Epidermal melanocyte (primary cell): ENCODE measurements at regions not wholly inside any gene's neighbourhood (a gene's known extent, or its start where the extent isn't known, plus 50 kb on each side); places are given as distances from the start of the nearest gene placed in this dataset.

ENCODE experiments used
- DNase-seq: peaks from one replicate; pipeline ENCODE4 v3.0.0; 2011; ENCODE audit warnings: low spot score; ENCODE audit not compliant: insufficient read length

DNA sequence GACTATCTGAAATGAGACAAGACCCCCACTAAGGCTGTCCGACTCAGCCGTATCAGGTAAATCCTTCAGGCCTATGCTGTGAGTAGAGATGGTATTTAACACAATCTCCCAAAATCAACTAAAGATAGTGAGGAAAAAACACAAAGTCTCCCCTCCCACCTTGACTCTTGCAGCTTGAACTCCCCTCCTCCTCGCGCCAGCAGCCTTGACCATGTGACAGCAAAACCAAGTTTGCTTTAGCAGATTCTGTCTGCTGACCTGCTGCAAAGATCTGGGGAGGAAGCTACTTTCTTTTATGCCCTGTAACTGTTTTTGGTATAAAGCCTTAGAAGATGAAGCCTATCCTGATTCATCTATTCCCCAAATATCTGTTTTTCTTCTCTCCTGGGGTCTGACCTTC, 509.5 kb downstream of the CDH26 start:
- DNase-seq, result no peak

DNA sequence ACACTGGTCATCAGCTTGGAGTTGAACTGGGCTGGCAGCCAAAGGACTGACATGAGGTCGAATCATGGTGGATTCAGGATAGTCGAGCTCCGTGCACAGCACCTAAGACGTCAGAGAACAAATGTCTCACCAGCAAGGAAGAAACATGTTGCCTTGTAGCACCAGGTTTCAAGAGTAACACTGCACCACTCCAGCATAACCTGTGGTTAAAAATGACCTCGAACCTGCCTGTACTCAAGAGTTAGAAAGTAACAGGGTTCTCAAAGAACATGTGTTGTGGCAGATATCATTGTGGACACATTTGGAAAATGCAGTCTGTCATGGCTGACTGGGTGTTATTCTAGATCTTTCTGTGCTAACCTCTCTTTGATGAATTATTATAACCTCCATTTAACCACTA, 511.6 kb downstream of the CDH26 start:
- no peak for DNase-seq

DNA sequence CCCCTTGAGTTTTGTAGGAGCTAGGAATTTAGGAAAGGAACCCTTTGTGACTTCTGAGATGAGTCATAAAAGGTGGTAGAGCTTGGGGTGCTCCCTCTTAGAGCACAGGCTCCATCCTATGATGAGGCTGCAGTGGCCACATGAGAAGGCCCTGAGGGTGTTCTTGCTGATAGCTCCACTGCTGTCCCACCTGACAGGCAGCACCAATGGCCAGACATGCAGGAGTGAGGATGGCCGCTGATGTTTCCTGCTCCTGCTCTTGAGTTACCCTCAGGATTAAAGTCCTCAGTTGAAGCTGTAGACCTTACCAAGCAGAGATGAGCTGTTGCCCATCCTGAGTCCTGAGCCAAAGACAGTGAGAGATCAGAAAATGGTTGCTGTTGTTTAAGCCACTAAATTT, 512.1 kb downstream of the CDH26 start:
- DNase-seq, result no peak

DNA sequence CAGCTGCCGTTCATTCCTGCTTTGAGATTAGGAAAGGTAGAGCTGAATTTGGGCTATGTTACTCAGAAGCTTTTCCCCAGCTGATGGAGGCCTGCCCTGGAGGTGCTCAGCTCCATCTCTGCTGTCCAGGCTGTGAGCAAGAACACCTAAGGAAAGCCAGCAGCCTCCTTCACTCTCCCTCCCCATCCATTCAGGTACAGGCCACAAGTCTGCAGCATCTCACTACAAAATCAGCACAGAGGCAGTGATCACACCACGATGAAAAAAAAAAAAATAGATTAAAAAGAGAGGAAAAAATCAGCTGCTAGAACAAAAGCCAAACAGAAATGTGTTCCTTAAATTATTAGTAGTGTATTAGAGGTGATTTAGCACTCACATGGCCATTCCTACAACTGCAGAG, 515.0 kb downstream of the CDH26 start:
- no peak for DNase-seq

DNA sequence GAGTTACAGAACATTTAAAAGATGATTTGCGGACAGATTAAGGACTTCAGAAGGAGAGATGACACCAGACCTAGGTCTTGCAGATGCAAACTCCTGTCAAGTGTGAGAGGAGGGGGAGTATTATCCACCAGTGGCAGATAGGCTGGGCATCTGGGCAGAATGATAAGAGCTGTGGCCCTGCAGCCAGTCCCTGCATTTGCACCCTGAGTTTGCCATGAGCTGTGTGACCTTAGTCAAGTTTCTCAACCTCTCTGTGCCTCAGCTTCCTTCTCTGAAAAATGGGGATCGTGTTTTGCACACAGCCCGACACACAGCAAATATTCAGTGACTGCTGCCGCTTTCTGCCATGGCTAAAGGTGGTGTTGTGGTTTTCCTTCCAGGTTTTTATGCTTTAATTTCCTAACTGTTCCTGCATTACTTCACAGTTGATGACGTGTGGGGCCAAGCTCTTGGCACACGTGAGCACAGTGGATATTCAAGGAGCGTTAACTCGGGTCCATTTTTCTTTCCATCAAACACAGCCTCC, 516.2 kb downstream of the CDH26 start:
- no peak for DNase-seq

DNA sequence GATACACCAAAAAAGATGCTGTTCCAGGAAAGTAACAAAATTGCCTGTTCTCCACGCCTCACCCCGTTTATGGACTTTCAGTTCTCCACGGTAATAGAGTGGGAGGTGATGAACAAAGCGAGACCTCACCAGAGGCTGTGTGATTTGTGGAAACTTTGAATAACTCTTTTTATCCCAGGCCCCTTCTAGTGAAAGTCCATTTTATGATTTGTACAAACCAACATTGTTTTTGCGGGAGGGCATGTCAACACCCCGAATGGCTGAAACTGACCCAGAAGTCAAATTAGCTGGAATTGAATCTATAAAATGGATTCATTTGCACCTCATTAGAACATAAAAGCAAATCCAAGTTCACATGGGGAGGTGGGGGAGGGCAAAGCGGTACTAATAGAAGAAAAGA, 517.8 kb downstream of the CDH26 start:
- DNase-seq, result no peak

DNA sequence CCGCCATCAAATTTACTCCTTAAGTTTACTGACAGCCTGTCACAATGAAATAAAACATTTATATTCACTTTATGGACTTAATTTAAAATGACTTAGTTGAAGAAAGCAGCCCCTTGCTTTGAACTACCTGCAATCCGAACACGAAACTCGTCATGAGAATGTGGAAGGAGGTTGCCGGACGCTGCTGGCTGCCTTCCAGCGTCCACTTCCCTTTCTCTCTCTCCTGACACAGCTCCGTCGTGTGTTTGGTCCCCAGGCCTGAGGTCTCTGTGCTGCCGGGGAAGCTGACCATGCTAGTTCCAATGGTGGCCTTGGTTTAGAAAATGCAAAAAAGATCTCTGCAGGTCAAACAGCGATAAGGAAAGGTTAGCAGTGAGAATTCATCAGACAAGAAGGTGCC, 519.7 kb downstream of the CDH26 start:
- DNase-seq, result no peak

DNA sequence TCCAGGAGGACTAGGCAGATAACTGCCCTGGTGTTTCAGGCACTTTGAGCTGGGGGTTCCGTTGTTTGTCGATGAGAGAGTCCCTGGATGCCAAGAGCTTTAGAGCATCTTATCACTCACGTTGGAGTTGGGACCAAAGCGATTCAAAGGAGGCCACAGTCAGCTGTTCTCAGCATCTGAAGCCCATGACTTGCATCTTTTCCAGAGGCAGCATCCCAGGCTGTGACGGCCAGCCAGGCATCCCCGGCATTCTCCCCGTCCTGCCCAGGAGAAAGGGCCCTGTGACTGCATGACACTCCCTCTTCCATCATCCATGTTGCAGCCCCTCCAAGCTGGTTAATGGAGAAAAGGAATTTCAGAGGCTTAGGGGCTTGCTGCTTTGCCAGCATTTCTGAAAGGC, 520.3 kb downstream of the CDH26 start:
- DNase-seq, result no peak

DNA sequence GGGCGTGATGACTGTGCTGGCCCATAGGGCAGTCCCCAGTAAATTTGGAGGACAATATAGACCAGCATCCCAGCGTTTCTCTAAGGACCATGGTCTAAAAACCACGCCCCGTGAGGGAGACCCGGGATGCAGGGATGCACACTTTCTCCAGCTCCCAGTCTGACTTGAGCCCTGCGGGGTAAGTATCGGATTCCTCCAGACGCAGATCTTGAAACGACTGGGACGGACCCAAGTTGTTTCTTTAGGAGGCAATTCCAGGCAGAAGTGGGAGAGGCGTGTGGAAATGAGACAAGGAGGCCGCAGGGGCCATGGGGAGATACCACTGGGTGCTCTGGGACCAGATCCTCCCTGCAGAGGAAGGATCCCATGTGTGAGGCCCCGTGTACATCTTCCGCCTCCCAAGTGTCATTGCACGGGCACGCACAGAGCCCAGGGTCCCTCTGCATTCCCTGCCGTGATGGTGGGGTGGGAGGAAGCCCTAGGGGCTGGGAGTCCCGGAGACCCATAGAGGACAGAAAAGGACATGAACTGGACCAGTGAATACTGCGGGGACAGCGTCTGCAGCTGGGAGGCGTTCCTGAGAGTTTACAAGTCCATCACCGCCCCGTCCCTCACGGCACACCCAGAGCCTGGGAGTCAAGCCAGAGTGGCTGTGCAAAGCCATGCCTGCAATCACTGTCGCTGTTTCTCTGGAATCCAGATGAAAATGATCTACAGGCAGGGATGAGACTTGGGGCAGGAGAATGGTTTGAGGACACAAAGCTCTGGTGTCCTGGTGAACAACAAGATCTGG, 522.9 kb downstream of the CDH26 start:
- DNase-seq, result no peak

DNA sequence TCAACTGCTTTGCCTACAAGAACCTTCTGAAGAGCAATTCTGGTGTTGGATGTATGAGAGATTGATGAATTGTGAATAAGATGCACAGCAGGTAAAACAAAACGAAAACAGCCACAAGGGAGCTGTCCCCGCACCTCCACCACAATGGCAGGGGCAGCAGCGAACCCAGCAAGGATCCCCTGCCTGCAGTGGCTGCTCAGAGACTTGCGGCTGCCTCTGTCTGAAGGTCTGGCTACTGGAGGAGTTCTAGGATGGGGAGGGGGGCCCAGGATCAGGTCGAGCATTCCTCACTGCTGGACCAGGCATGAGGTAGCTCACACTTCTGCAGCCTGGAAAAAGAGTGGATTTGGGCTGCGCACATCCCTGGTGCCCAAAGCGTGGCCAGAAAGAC, 523.5 kb downstream of the CDH26 start:
- DNase-seq, result no peak

DNA sequence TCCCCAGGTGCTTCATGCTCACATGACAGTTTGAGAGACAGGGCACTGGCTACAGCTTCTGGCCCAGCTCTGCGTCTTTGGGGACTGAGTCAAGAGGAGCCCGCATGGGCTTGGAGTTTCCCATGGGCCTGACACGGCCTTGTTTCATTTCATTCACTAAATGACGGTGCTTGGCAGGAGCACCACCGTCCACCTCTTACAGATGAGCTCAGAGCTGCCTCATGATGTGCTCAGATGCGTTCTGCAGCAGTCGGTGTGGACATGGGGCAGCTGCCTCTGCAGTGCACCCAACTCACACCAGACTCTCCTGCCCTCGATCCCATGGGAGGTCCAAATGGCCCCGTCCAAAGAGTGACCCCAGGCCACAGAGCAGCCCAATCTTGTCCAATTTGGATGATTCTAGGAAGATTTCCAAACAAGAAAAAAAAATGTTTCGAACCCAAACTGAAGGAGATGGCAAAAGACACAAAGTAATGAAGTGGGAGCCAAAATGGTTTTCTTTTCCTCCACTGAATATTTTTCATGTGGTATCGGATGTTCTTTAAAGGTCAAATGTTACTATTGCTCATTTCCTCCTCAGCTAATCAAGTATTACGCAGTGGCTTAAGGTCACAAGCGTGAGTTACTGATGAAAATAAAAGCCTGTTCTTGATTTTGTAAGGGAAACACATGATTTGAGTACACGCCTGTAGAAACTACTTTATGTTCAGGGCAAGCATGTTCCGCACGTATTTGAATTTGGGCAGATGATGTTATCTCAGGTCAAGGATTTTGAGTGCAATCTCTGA, 524.2 kb downstream of the CDH26 start:
- no peak for DNase-seq

DNA sequence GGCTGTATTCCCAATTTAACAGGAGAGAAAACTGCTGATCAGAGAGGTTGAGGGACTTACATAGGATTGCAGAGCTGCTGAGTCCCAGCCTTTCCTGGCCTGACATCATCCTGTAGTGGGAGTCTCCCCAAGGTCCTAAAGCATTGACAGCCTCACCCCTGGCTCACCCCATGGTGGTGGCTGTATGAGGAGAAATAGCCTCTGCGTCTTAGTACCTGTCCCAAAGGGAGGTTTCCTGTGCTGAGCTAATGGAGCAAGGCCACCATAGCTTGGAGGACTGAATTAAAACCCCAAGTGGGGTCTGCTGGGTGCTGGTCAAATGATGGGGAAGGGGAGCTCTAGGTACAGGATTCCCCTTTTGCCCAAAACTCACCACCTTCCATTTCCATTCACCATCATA, 525.1 kb downstream of the CDH26 start:
- no peak for DNase-seq

DNA sequence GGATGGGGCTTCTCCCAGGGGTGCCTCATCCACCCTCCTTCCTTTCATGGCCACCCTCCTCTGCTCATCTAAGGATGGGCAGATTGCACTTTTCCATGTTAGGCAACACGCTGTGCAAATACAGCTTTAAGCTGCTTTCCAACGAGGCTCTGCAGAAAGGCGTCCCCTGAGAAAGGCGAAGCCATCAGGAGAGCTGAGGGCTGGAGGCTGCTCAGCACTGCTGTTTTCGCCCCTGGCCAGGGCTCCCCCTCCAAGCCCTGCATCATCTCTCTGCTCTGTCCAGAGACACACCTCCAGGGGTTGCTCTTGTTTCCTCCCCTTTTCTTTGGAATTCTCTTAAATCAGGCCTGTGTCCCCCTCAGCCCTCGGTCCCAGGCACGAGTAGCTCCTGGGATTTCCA, 526.1 kb downstream of the CDH26 start:
- no peak for DNase-seq

DNA sequence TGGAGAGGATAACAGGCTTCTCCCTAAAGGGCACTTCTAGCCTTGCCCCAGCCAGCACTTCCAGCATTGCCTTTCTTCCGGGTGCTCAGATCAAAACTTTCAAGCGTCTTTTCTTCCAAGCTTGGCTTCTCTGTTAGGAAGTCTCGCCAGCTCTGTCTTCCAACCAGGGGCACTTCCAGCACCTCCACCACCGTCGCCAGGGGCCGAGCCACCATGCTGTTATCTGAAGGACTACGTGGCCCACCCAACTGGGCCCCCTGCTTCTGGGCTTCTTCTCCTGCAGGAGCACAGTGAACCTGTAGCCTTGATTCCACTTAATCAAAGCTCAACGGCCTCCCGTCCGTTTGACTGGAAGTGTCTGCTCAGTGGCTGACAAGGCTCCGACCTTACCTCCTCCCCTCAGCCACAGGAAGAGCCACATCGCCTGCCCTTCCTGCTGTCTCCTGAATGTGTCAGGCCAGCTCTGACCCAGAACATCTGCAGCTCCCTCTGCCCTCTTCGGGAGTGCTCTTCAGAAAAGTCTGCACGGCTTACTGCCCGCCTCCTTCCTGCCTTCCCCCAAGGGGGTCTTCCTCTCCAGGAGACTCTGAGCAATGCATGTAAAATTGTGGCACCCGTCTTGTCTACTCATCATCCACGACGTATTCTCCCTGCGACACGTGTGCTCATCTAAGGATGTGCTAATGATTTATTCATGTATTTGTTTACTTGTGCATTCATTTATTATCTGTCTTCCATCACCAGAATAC, 527.0 kb downstream of the CDH26 start:
- no peak for DNase-seq

DNA sequence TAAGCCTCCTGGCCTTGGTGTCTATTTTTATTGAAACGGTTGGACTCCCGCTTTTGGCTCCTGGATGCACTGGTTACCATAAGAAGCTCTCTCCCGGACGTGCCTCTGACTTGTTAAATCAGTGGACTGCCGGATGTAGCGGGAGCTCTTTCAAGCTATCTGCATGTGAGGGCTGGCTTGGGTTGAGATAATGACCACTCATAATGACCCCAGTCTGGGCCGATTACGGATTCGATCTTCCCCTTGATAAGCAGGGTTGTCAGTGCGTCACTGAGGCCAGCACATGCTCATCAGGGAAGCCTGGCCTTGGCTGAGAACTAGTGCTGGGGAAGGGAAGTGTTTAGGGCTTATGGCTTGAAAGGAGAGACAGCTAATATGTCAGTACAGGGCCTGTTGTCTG, 528.1 kb downstream of the CDH26 start:
- no peak for DNase-seq

DNA sequence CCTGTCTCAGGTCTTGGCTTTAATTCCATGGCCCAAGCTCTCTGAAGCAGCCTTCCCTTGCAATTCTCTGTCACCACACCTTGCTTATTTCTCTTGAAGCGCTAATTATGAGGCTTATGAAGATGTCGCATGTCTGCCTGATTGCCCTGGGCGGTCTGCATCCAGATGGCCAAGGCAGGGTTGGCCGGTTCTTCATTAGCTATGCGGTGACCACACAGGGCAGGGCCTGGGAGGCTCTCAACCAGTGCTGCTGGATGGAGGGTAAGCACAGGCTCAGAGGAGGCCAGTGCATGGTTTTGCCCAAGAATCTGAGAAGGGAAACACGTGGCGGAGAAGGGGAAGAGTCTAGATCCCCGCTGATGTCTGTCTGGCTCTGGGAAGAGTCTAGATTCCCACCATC, 528.7 kb downstream of the CDH26 start:
- no peak for DNase-seq

DNA sequence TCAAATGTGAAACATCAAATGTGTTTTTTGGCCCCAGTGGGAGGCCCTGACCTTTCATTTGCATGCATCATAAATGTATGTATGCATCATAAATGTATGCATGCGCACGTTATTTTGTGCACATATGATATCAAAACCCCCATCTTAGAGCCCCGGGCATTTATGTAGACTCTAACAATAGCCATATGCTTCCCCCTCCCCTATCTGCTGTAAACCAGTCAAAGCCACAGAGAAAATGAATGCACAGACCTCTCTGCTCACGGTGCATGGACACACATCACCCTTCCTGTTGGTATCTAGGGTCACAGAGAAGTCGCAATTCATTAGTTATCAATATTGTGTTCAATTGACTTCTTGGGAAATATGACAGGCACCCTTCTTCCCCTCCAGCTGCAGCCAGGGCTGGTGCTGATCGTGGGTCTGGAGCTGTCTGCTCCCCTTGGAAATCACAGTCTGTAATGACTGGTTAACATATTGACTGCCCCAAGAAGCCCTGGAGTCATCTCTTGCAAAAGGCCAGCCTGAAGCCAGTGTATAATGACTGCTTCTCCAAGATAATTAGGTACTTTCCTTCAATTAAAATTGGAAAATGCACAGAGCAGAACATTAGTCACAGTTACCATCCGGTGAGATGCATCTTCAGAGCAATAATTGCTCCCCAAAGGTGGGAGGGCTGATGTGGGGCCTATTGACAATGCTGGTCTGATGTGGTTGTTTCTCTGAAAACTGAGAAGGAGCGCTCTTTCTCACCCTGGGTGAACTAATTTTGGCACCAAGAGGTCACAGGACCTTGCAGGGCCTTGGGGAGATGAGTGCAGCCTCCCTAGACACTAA, 532.2 kb downstream of the CDH26 start:
- DNase-seq, result no peak

DNA sequence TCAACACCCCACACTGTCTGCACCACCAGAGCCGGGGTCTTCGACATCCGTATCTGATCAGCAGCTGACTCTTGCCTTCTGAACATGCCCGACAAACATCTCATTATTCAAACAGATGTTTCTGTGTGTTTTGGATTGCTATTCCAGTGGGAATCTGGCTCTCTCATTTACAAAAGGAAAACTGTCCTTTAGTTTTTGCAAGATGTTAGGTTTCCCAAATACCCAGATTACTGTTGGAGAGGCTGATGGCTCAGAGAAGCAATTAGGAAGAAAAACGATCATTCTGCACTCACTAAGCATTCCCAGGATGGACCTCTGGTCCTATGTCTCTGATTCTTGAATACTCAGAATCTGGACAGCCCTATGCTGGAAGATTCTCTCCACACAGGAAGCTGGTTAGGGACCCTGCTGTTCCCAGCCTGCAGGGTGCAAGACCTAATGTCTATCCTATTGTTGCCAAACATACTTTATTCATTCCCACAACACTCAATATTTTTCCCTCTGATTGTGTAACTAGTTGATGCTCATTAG, 532.9 kb downstream of the CDH26 start:
- DNase-seq, result no peak

DNA sequence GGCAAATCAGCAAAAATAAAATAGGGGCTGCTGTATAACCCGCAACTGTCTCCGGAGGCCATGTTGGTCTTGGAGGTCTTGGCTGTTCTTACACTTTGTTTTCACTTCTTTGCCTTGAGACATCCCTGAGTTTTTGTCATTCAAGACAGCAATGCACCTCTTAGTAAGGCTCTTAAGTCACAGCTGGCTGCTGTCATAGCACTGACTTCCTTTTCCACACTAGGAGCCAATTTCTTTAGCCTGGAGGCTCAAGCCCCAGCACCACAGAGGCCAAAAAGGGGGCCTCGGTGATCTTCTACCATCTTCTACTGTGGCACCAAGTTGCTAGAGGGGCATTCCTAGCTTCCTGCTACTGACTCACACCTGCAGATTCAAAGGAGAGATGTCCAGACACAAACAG, 536.3 kb downstream of the CDH26 start:
- no peak for DNase-seq

DNA sequence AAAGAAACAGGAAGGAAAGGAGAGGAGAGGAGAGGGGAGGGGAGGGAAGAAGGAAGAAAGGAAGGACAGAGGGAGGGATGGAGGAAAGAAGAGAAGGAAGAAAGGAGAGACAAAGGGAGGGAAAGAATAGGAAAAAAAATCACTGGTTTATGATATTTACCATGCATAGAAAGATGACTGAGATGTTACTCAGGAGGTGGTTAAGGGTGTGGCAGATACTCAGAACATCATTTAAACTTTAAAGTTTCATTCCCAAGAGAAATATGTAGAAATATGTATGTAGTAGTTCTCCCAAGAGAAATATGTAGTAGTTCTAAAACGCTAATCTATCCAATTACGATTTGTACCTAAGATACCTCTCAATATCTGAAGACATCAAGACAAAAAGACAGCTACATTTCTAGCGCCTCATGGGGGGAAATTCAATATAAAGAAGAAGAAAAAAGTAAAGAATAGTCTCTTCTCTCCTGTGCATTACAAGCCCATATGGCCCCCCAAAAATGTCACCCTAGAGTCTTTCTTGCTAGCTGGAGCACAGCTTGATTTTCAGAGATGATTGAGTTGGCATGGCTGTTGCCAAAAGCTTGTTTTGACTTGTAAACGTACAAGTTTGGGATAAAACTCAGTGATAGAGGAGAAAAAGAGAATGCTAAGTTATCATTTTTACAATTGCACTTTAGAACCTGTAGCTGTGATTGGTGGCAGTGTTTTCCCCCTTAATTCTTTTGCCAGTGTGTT, 539.2 kb downstream of the CDH26 start:
- DNase-seq, result no peak
